ENCODE measurements at regions not wholly inside any gene's neighbourhood (a gene's known extent, or its start where the extent isn't known, plus 50 kb on each side); places are given as distances from the start of the nearest gene placed in this dataset.

GRCh38 chr1:209370241-209370995 is 213.1 kb upstream of the CAMK1G start:
- DNase-seq (ENCODE audit: low read depth), result no peak

DNA sequence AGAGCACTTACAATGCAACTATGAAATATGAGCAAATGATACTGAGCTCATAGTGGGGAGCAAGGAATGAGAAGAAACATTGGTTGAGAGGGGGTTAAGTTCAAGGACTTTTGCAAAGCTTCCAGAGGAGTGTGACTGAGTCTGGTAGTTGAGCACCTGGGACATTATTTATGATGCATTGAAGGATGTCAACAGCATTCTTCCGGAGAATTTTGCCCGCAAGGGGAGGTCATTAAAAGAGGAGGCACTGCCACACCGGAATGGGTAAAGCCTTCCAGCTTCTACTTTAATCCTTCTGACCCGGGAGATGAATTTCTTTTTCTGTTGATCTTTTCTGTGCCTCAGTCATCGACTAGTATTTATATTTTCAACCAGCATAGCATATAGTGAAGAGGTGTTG is 208.4 kb upstream of the CAMK1G start:
- no peak for DNase-seq (ENCODE audit: low read depth)

- DNase-seq (ENCODE audit: low read depth), result no peak
Observed at GRCh38 chr1:209375671-209376365, 207.7 kb upstream of the CAMK1G start.

GRCh38 chr1:209376774-209377173 is 206.7 kb upstream of the CAMK1G start:
- no peak for DNase-seq (ENCODE audit: low read depth)

DNA sequence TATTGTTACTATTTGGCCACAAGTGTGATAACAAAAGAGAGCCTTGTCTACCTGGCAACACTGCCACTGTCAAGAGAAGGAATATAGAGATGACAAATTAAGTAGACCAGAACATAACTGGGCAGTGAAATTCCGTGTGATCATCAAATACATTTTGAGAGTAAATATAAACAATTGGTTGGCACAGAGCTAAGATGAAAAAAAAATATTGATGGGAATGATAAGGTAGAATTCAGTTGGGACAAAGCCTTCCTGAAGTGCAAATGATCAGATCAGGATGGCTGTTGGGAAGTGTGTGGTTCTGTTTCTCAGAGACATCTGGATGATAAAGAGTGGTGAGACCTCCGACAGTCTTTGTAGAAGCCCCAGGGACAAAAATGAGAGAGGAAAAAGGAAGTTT is 205.5 kb upstream of the CAMK1G start:
- no peak for DNase-seq (ENCODE audit: low read depth)

DNA sequence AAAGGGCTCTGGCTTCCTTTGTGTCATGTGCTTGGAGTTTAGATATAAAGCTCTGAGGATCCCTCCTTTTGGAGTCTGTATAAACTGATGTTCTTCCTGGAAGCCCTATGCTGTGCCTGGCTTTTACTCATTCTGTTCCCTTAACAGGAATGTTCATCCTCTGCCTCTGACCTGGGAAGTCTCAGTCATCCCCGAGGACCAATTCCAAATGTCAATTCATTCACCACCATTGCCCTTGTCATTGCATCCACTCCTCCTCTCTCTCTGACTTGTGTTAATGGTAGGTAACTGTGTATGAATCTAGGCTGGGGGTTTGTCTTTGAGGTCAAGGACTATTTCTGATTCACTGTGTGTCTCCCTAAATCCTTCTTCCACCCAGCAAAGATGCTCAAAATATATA is 204.2 kb upstream of the CAMK1G start:
- DNase-seq (ENCODE audit: low read depth), result no peak

- no peak for DNase-seq (ENCODE audit: low read depth)
Observed at GRCh38 chr1:209380420-209380819, 203.1 kb upstream of the CAMK1G start.

GRCh38 chr1:209382231-209383100 is 201.0 kb upstream of the CAMK1G start:
- DNase-seq (ENCODE audit: low read depth), result no peak

- peak; percentile 20 for DNase-seq (ENCODE audit: low read depth)
Observed at GRCh38 chr1:209383422-209383821, 200.1 kb upstream of the CAMK1G start.

GRCh38 chr1:209383907-209384709 is 199.4 kb upstream of the CAMK1G start:
- DNase-seq (ENCODE audit: low read depth), result no peak

DNA sequence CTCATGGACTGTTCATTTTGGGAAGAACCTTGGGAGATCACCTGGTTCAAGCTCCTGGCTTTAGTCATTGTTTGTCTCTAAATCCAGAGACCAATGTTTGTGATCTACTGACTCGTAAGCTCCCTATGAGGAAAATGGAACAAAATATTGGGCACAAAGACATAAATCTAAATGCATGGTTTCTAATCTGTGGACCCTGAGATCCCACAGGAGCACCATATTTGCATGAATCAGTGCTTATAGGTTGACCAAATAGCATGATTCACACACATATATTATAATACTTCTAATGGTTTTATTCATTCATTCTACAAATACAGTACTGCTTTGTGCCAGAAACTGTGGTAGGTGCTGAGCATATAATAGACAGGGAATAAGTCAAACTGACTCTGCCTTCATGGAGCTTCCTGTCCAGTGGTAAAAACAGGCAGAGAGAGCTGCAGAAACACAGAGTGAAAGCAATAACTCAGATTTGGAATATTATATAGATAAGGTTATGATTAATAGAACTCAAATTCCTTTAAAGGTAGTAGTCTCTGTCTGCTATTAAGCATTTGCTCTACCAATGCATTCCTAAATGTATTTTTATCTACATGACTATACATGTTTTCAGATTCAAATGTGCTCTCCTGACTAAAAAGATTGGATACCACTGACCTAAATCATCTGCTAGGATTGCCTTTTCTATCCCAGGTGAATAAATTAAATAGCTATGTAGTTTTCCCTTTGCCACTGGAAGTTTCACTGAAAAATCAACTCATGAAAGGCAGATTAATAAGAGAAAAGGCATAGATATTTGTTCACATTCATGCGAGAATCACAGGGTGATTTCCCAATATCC is 198.6 kb upstream of the CAMK1G start:
- DNase-seq (ENCODE audit: low read depth), result no peak

GRCh38 chr1:209386156-209386555 is 197.4 kb upstream of the CAMK1G start:
- no peak for DNase-seq (ENCODE audit: low read depth)

- no peak for DNase-seq (ENCODE audit: low read depth)
Observed at GRCh38 chr1:209387271-209387968, 196.1 kb upstream of the CAMK1G start.

DNA sequence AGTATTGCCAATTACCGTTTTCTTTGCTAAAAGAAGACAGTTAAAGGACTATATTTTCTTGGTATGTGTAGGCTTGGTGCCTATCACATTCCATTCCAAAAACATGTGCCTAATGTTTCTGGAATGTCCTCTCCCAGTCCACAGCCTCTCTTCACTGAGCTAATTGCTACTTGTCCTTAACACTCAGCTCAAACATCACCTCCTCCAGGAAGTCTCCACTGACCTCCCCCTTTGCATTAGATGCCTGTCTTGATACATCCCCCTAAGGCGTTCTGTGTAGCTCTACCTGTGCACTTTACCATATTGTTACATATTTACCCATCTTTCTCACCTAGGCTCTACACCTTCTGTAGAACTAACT is 195.6 kb upstream of the CAMK1G start:
- DNase-seq (ENCODE audit: low read depth), result peak; percentile 46

DNA sequence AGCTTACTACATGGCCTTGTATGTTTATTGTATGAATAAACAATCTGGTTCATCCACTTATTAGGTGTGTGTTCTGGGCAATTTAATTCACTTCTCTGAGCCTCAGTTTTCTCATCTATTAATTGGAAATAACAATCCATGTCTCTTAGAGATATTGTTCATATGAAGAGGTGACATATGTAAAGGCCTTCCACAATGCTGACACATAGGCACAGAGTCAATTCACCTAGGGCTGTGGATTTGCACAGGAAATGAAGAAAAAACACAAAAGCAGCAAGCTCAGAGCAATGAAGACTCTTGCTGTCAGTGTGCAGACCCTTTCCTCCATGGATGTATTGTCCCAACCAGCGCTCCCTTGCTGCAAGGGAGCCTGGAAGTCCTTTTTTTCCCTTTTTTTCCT is 195.2 kb upstream of the CAMK1G start:
- DNase-seq (ENCODE audit: low read depth), result no peak

DNA sequence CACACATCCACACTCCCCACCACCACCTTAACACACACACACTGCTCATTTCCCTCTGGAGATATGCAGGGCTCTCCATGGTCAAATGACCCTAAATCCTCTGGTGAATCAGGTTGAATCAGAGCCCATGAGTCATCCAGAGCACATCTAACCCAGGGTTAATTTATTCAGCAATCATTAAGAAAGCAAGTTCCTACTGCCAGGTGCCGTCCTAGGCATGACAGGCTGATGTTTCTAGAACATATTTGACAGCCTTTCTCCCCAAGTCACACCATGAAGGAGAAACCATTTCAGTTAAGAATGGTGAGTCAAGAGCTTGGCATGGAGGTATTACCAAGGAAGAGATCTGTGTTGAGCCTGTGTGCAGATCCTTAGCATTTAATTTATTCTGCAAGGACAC is 194.3 kb upstream of the CAMK1G start:
- DNase-seq (ENCODE audit: low read depth), result peak; percentile 89

- no peak for DNase-seq (ENCODE audit: low read depth)
Observed at GRCh38 chr1:209389975-209390374, 193.5 kb upstream of the CAMK1G start.

DNA sequence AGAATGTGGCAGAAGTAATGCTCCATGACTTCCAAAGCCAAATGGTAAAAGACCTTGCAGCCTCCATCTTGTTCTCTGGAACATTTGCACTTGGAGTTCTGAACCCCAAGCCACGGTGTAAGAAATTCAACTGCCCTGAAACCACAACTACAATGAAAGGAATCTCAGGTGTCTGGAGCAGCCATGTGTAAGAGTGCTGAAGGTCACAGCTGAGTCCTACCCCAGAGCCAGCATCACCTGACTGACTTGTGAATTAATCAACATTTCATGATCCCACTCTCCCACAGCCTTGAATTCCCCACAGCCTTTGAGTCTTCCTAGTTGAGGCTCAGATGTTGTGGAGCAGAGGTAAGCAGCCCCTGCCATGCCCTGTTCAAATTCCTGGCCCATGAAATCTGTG is 192.8 kb upstream of the CAMK1G start:
- DNase-seq (ENCODE audit: low read depth), result no peak

- DNase-seq (ENCODE audit: low read depth), result no peak
Observed at GRCh38 chr1:209391792-209392191, 191.7 kb upstream of the CAMK1G start.

DNA sequence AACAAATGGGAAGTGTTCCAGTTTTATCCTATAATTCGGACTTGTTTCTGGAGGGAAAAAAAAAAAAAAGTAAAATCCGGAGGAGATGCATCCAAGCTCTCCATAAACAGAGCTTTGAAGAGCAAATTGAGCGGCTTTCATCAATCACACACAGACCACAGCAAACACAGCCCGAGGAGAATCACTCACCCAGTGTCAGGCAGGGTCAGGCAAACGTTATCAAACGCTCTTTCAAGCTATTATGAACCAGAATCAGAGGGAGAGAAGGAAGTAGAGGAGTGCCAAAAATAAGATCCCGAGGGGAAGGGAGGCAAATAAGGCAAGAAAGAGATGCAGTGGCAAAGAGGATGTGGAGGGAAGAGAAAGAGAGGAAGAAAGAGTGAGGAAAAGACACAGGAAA is 188.3 kb upstream of the CAMK1G start:
- DNase-seq (ENCODE audit: low read depth), result peak; percentile 73

Measured in RPMI7951 (cell line).